Endothelial cell of umbilical vein (primary cell): ENCODE measurements at regions not wholly inside any gene's neighbourhood (a gene's known extent, or its start where the extent isn't known, plus 50 kb on each side); places are given as distances from the start of the nearest gene placed in this dataset.

ENCODE experiments used
- BruUV-seq: library from RNA; stranded (reverse); fragments of 400-500 nt; replicated peaks from 2 replicates; lab custom pipeline; 2021; lab: Mats Ljungman, UMichigan
- CTCF ChIA-PET: fragments of 300-600, 350-600 bp; sonication (Branson Sonifier 250); formaldehyde crosslinking; loops from one replicate; lab custom pipeline; 2021; ENCODE audit warnings: antibody characterized with exemption, inconsistent platforms; lab: Charles Lee
- POLR2A ChIA-PET: fragments of 300-600, 350-600 bp; sonication (Branson Sonifier 250); formaldehyde crosslinking; loops from one replicate; lab custom pipeline; 2021; ENCODE audit warnings: antibody characterized with exemption, inconsistent platforms; lab: Charles Lee
- DNase-seq: peaks from one replicate; pipeline ENCODE4 v3.0.0-alpha.2; 2011; ENCODE audit warnings: low read depth, low spot score
- FAIRE-seq: peaks from 2 replicates; lab custom pipeline; 2011; peaks lifted over from hg19 to GRCh38; lab: Jason Lieb, UNC
- H2AFZ ChIP-seq: 2 replicates; pipeline ENCODE4 v1.6.0; 2012; ENCODE audit warnings: low read depth, low read length, control low read depth, inconsistent platforms
- H3K27ac ChIP-seq: 2 replicates; pipeline ENCODE4 v1.5.1; 2011; ENCODE audit warnings: low read depth, mild to moderate bottlenecking, control low read depth, low read length, moderate library complexity; ENCODE audit not compliant: insufficient read depth
- H3K27me3 ChIP-seq, 2 experiments: 2 replicates each; pipeline versions ENCODE4 v1.6.0 to v1.6.1; 2011; ENCODE audit warnings: low read length in 2 of 2, mixed read lengths in 1 of 2; ENCODE audit not compliant: control insufficient read depth in 2 of 2, insufficient read depth in 2 of 2
- H3K36me3 ChIP-seq, 2 experiments: 2 replicates in 1 of 2; 3 replicates in 1 of 2; pipeline ENCODE4 v1.5.1; 2011; ENCODE audit warnings: low read length in 2 of 2, mild to moderate bottlenecking in 1 of 2, moderate library complexity in 1 of 2; ENCODE audit not compliant: control insufficient read depth in 2 of 2, insufficient read depth in 2 of 2; ENCODE audit errors: extremely low read depth in 1 of 2
- H3K4me1 ChIP-seq: 3 replicates; pipeline ENCODE4 v1.5.1; 2011; ENCODE audit warnings: mild to moderate bottlenecking, low read length; ENCODE audit not compliant: control insufficient read depth, insufficient read depth; ENCODE audit errors: extremely low read depth
- H3K4me2 ChIP-seq: 2 replicates; pipeline ENCODE4 v1.6.1; 2011; ENCODE audit warnings: low read length, control low read depth, mixed read lengths; ENCODE audit not compliant: insufficient read depth
- H3K4me3 ChIP-seq, 3 experiments: fragments of 200-600 bp in 1 of 3; sonication (generic), shearing (Covaris generic) in 1 of 3; replicated peaks in 1 of 3; 2 replicates each; pipeline ENCODE4 v1.5.1; 2011 to 2016; ENCODE audit warnings: control low read depth in 3 of 3, low read length in 3 of 3, mild to moderate bottlenecking in 2 of 3, inconsistent platforms in 1 of 3, low read depth in 1 of 3, moderate library complexity in 1 of 3; ENCODE audit not compliant: insufficient read depth in 1 of 3
- H3K79me2 ChIP-seq: 2 replicates; pipeline ENCODE4 v1.6.0; 2012; ENCODE audit warnings: low read length, inconsistent platforms; ENCODE audit not compliant: control insufficient read depth, insufficient read depth
- H3K9ac ChIP-seq: replicated peaks from 2 replicates; pipeline ENCODE3; 2011; ENCODE audit warnings: low read length, control low read depth; ENCODE audit not compliant: insufficient read depth; ENCODE audit errors: extremely low read depth
- H3K9me1 ChIP-seq: replicated peaks from 3 replicates; pipeline ENCODE4 v1.6.0; 2011; ENCODE audit warnings: mild to moderate bottlenecking, low read length; ENCODE audit not compliant: control insufficient read depth, insufficient read depth; ENCODE audit errors: extremely low read depth
- H3K9me3 ChIP-seq: replicated peaks from 2 replicates; pipeline ENCODE4 v1.5.1; 2012; ENCODE audit warnings: low read length, inconsistent platforms; ENCODE audit not compliant: control insufficient read depth, insufficient read depth
- H4K20me1 ChIP-seq: replicated peaks from 2 replicates; pipeline ENCODE3; 2011; ENCODE audit warnings: mild to moderate bottlenecking, low read length; ENCODE audit not compliant: control insufficient read depth, insufficient read depth; ENCODE audit errors: extremely low read depth
- EZH2 ChIP-seq: IDR thresholded peaks from 2 replicates; pipeline ENCODE4 v1.6.1; 2012; ENCODE audit warnings: borderline replicate concordance, low read depth, mild to moderate bottlenecking, moderate library complexity, low read length, inconsistent platforms; ENCODE audit not compliant: severe bottlenecking
- FOS ChIP-seq: IDR thresholded peaks from 2 replicates; pipeline ENCODE4 v1.6.1; 2011; ENCODE audit warnings: mild to moderate bottlenecking, low read length, moderate library complexity, borderline replicate concordance; ENCODE audit not compliant: insufficient read depth
- GATA2 ChIP-seq: IDR thresholded peaks from 2 replicates; pipeline ENCODE4 v1.7.0; 2011; ENCODE audit warnings: low read depth, mild to moderate bottlenecking, moderate library complexity, mixed read lengths, low read length; ENCODE audit not compliant: insufficient read length, insufficient read depth
- JUN ChIP-seq: IDR thresholded peaks from 2 replicates; pipeline ENCODE4 v1.6.1; 2011; ENCODE audit warnings: borderline replicate concordance, low read depth; ENCODE audit not compliant: insufficient read length, insufficient read depth
- MYC ChIP-seq: IDR thresholded peaks from one replicate; pipeline ENCODE4 v1.6.1; 2011; ENCODE audit warnings: mild to moderate bottlenecking, low read depth, low read length
- POLR2A ChIP-seq: IDR thresholded peaks from 2 replicates; pipeline ENCODE4 v1.6.1; 2012; ENCODE audit warnings: low read depth, mild to moderate bottlenecking, control low read depth, low read length
- POLR2AphosphoS5 ChIP-seq: IDR thresholded peaks from 2 replicates; pipeline ENCODE4 v1.6.1; 2012; ENCODE audit warnings: low read depth, mild to moderate bottlenecking, control low read depth, low read length, moderate library complexity; ENCODE audit not compliant: insufficient read depth
- dilution Hi-C: fragments of 300-500 bp; cut with MboI; formaldehyde crosslinking; loops from one replicate; pipeline ENCODE4 v1.15.0; 2019; ENCODE audit warnings: low sequenced_read_pairs; ENCODE audit not compliant: extremely low pct_ligation_motif_present
- intact Hi-C: fragments of 100-400 bp; cut with micrococcal nuclease; formaldehyde crosslinking; loops from one replicate; pipeline ENCODE4 v1.10.0; 2022
- TF ChIP-seq, protein P1 (sequence below): IDR thresholded peaks from 2 replicates; pipeline ENCODE4 v1.6.1; 2011; ENCODE audit not compliant: insufficient read depth, insufficient read length
- TF ChIP-seq, protein P2 (sequence below), 2 donors: IDR thresholded peaks; 1 replicate in 1 of 2; 2 replicates in 1 of 2; pipeline ENCODE4 v1.5.1; 2011; ENCODE audit warnings: low read length in 2 of 2, mild to moderate bottlenecking in 2 of 2, moderate library complexity in 2 of 2, control low read depth in 1 of 2, inconsistent platforms in 1 of 2, low read depth in 1 of 2; ENCODE audit not compliant: insufficient read depth in 1 of 2; ENCODE audit errors: extremely low read depth in 1 of 2

DNA sequence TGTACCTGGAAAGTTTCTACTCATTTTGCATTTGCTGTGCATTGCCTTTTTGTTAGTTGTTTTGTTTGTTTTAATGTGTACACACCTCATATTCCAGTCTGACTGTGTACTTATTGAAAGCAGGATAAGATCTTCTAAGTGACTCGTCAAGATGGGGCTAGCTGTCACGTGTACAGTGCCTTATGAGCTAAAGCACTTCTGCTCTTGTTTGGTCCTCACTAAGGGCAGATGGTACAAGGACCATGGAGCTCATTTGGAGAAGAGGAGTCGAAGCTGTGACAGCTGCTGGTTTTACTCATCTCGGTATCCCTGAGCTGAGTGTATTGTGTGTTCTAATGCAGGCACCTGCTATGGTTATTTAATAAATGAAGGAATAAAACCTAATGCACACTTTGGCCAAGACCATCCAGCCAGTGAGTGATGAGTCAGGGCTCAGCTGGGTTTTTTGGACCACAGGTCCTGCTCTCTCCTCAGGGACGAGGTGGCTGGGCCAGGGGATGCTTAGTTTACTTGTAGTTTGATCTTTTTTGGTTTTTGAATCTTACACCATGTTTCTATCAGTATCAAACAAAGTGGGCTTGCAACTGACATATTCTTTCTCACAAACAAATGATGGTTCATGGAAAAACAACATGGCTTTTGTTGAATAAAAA is 152.5 kb upstream of the APCDD1 start:
- dilution Hi-C loops (no loop called here), intact Hi-C loops (no loop called here)
- CTCF ChIA-PET: no interaction called here
- Histone ChIP-seq H3K9me1 (no peaks in the 10 kb centered on the region), H3K9me3 (no peaks in the 10 kb centered on the region), H3K4me2 (no peak overlapping the region), H3K4me1 (no peaks in the 10 kb centered on the region), H3K27ac (no peak overlapping the region), H3K36me3 (no peaks in the 10 kb centered on the region), H3K27me3 (peaks cover 2 to 11% of the 10 kb centered on the region in 2 experiments), H3K4me3 (no peak overlapping the region), H3K9ac (no peak overlapping the region), H3K79me2 (no peaks in the 10 kb centered on the region), H4K20me1 (no peaks in the 10 kb centered on the region), H2AFZ (no peak overlapping the region)
- POLR2A ChIA-PET: no interaction called here
- BruUV-seq: no TSS peak
- TF ChIP-seq JUN (no peak), POLR2A (no peak)
- FAIRE-seq (no peak), DNase-seq (no peak)

DNA sequence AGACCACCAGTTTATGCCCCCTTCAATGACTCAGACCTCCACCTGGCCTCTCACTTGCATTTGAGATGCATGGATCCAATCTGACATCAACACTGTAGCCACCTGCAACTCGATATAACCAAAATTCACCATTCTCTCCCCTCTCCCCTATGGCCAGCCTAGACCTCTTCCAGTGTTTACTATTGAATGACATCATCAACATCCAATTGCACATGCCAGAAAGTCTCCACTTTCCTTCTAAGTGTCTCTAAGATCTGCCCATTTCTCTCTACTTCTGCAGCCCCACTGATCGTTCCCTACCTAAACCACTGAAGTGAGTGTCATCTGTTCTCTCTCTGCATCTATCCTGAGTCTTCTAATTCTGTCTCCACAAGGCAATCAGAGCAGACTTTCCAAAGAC is 151.3 kb upstream of the APCDD1 start:
- H3K9me1 ChIP-seq: no peaks in the 10 kb centered on the region
- TF ChIP-seq GATA2: no peak
- TF ChIP-seq EZH2: no peak
- no peak for TF ChIP-seq POLR2AphosphoS5
- TF ChIP-seq POLR2A: no peak
- TF ChIP-seq, protein P1, sequence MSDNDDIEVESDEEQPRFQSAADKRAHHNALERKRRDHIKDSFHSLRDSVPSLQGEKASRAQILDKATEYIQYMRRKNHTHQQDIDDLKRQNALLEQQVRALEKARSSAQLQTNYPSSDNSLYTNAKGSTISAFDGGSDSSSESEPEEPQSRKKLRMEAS: no peak
- no peak for TF ChIP-seq FOS
- no peak for TF ChIP-seq JUN
- TF ChIP-seq, protein P2, sequence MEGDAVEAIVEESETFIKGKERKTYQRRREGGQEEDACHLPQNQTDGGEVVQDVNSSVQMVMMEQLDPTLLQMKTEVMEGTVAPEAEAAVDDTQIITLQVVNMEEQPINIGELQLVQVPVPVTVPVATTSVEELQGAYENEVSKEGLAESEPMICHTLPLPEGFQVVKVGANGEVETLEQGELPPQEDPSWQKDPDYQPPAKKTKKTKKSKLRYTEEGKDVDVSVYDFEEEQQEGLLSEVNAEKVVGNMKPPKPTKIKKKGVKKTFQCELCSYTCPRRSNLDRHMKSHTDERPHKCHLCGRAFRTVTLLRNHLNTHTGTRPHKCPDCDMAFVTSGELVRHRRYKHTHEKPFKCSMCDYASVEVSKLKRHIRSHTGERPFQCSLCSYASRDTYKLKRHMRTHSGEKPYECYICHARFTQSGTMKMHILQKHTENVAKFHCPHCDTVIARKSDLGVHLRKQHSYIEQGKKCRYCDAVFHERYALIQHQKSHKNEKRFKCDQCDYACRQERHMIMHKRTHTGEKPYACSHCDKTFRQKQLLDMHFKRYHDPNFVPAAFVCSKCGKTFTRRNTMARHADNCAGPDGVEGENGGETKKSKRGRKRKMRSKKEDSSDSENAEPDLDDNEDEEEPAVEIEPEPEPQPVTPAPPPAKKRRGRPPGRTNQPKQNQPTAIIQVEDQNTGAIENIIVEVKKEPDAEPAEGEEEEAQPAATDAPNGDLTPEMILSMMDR (IDR thresholded peaks at IDR 0.05; ENCODE audit: extremely low read depth in 1 of 2, insufficient read depth in 1 of 2, low read depth in 1 of 2, low read length in 2 of 2): no peak
- no peak for TF ChIP-seq MYC
- FAIRE-seq (no peak), DNase-seq (no peak)
- ChIA-PET POLR2A (no interaction called here), CTCF (no interaction called here)
- H3K9ac ChIP-seq: no peak overlapping the region
- H3K79me2 ChIP-seq: no peaks in the 10 kb centered on the region
- H3K36me3 ChIP-seq: no peaks in the 10 kb centered on the region
- no peak overlapping the region for H2AFZ ChIP-seq
- no peaks in the 10 kb centered on the region for H4K20me1 ChIP-seq
- dilution Hi-C loops (no loop called here), intact Hi-C loops (no loop called here)
- BruUV-seq: no TSS peak
- no peaks in the 10 kb centered on the region for H3K4me1 ChIP-seq
- no peak overlapping the region for H3K27ac ChIP-seq
- peaks cover 7 to 14% of the 10 kb centered on the region in 2 experiments for H3K27me3 ChIP-seq
- H3K4me3 ChIP-seq: no peak overlapping the region
- no peak overlapping the region for H3K4me2 ChIP-seq
- no peaks in the 10 kb centered on the region for H3K9me3 ChIP-seq
